ENCODE measurements at regions not wholly inside any gene's neighbourhood (a gene's known extent, or its start where the extent isn't known, plus 50 kb on each side); places are given as distances from the start of the nearest gene placed in this dataset.

GRCh38 chr21:35178098-35178497 is 129.0 kb upstream of the RUNX1 start:
- Mint-ChIP-seq H3K27ac (ENCODE audit: low read depth, unreplicated experiment) (no peak overlapping the region), H3K4me1 (ENCODE audit: insufficient read depth, unreplicated experiment) (peaks cover 11% of the 10 kb centered on the region), H3K27me3 (ENCODE audit: insufficient read depth, unreplicated experiment) (no peaks in the 10 kb centered on the region), H3K4me3 (ENCODE audit: unreplicated experiment) (no peak overlapping the region), H3K36me3 (ENCODE audit: insufficient read depth, unreplicated experiment) (no peaks in the 10 kb centered on the region), H3K9me3 (ENCODE audit: unreplicated experiment) (peaks cover 10% of the 10 kb centered on the region)
- POLR2A ChIA-PET = interaction anchor here (1.3 kb wide), 1 partner anchor 8 kb away, joined by 3 read pairs; no protein-coding TSS in a partner anchor
- CTCF ChIA-PET = interaction anchor here (0.5 to 0.6 kb wide), 2 partner anchors 26 to 38 kb away, joined by 3 to 4 read pairs; no protein-coding TSS in a partner anchor
- TF ChIP-seq, protein P1, sequence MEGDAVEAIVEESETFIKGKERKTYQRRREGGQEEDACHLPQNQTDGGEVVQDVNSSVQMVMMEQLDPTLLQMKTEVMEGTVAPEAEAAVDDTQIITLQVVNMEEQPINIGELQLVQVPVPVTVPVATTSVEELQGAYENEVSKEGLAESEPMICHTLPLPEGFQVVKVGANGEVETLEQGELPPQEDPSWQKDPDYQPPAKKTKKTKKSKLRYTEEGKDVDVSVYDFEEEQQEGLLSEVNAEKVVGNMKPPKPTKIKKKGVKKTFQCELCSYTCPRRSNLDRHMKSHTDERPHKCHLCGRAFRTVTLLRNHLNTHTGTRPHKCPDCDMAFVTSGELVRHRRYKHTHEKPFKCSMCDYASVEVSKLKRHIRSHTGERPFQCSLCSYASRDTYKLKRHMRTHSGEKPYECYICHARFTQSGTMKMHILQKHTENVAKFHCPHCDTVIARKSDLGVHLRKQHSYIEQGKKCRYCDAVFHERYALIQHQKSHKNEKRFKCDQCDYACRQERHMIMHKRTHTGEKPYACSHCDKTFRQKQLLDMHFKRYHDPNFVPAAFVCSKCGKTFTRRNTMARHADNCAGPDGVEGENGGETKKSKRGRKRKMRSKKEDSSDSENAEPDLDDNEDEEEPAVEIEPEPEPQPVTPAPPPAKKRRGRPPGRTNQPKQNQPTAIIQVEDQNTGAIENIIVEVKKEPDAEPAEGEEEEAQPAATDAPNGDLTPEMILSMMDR (IDR thresholded peaks at IDR 0.05; ENCODE audit: unreplicated experiment) = no peak
- intact Hi-C loops (cut with micrococcal nuclease) = no loop called here
- no TSS peak for BruUV-seq (replicated peaks)
- no peak for DNase-seq (ENCODE audit: unreplicated experiment)

GRCh38 chr21:35172231-35172630 is 123.1 kb upstream of the RUNX1 start:
- no peak overlapping the region for H3K4me3 Mint-ChIP-seq (ENCODE audit: unreplicated experiment)
- H3K4me1 Mint-ChIP-seq (ENCODE audit: insufficient read depth, unreplicated experiment) = peaks cover 16% of the 10 kb centered on the region
- CTCF ChIA-PET = no interaction called here
- no peak for DNase-seq (ENCODE audit: unreplicated experiment)
- H3K27ac Mint-ChIP-seq (ENCODE audit: low read depth, unreplicated experiment) = no peak overlapping the region
- TF ChIP-seq, protein P1 (IDR thresholded peaks at IDR 0.05; ENCODE audit: unreplicated experiment) = no peak
- H3K27me3 Mint-ChIP-seq (ENCODE audit: insufficient read depth, unreplicated experiment) = no peaks in the 10 kb centered on the region
- no peaks in the 10 kb centered on the region for H3K9me3 Mint-ChIP-seq (ENCODE audit: unreplicated experiment)
- no TSS peak for BruUV-seq (replicated peaks)
- H3K36me3 Mint-ChIP-seq (ENCODE audit: insufficient read depth, unreplicated experiment) = no peaks in the 10 kb centered on the region
- intact Hi-C loops (cut with micrococcal nuclease) = no loop called here
- POLR2A ChIA-PET = no interaction called here

DNA sequence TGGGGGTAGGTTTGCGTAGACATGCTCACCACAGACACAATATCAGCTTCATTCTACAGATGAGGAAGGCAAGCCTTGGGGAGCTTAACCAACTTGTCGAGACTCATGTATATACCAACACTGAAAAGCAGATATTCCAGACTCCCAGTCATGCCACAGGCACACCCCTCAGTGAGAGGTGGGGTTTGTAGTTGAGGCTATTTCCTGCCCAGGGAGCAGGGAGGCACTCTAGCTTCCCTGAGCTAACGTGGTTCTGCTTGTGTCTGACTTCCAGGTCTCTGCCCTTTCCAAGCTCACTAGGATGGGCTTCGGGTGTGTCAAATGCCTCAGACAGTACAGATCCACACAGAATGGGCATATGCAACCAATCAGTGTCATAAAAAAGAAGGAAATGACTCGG is 122.3 kb upstream of the RUNX1 start:
- Mint-ChIP-seq H3K4me3 (ENCODE audit: unreplicated experiment) (no peak overlapping the region), H3K4me1 (ENCODE audit: insufficient read depth, unreplicated experiment) (peaks cover 16% of the 10 kb centered on the region), H3K9me3 (ENCODE audit: unreplicated experiment) (no peaks in the 10 kb centered on the region), H3K27ac (ENCODE audit: low read depth, unreplicated experiment) (no peak overlapping the region), H3K36me3 (ENCODE audit: insufficient read depth, unreplicated experiment) (no peaks in the 10 kb centered on the region), H3K27me3 (ENCODE audit: insufficient read depth, unreplicated experiment) (no peaks in the 10 kb centered on the region)
- TF ChIP-seq, protein P1 (IDR thresholded peaks at IDR 0.05; ENCODE audit: unreplicated experiment) = no peak
- DNase-seq (ENCODE audit: unreplicated experiment) = no peak
- intact Hi-C loops (cut with micrococcal nuclease) = no loop called here
- ChIA-PET CTCF (interaction anchor here (1.0 kb wide), 1 partner anchor 11 kb away, joined by 3 read pairs; no protein-coding TSS in a partner anchor), POLR2A (interaction anchor here (1.3 kb wide), 1 partner anchor 18 kb away, joined by 3 read pairs; no protein-coding TSS in a partner anchor)
- BruUV-seq (replicated peaks) = no TSS peak

- intact Hi-C loops (cut with micrococcal nuclease) = no loop called here
- H3K9me3 Mint-ChIP-seq (ENCODE audit: unreplicated experiment) = no peaks in the 10 kb centered on the region
- DNase-seq (ENCODE audit: unreplicated experiment) = no peak
- no peaks in the 10 kb centered on the region for H3K27me3 Mint-ChIP-seq (ENCODE audit: insufficient read depth, unreplicated experiment)
- H3K27ac Mint-ChIP-seq (ENCODE audit: low read depth, unreplicated experiment) = no peak overlapping the region
- H3K4me3 Mint-ChIP-seq (ENCODE audit: unreplicated experiment) = no peak overlapping the region
- POLR2A ChIA-PET = interaction anchor here (1.3 to 1.6 kb wide), 3 partner anchors 8 to 124 kb away, joined by 3 to 4 read pairs (median 3); no protein-coding TSS in a partner anchor
- CTCF ChIA-PET = interaction anchor here (0.8 to 1.1 kb wide), 3 partner anchors 11 to 118 kb away, joined by 3 read pairs; no protein-coding TSS in a partner anchor
- H3K4me1 Mint-ChIP-seq (ENCODE audit: insufficient read depth, unreplicated experiment) = peaks cover 16% of the 10 kb centered on the region
- H3K36me3 Mint-ChIP-seq (ENCODE audit: insufficient read depth, unreplicated experiment) = no peaks in the 10 kb centered on the region
- no TSS peak for BruUV-seq (replicated peaks)
- TF ChIP-seq, protein P1 (IDR thresholded peaks at IDR 0.05; ENCODE audit: unreplicated experiment) = no peak
These were observed 121.7 kb upstream of the RUNX1 start for GRCh38 chr21:35170818-35171217.

Data from MCF 10A (cell line).